ENCODE measurements at regions not wholly inside any gene's neighbourhood (a gene's known extent, or its start where the extent isn't known, plus 50 kb on each side); places are given as distances from the start of the nearest gene placed in this dataset.

- no peak for DNase-seq
- Histone ChIP-seq H3K9me3 (replicated peaks in 1 of 2; ENCODE audit: control insufficient read depth in 1 of 2, insufficient read depth in 1 of 2, low read length in 2 of 2) (no peaks in the 10 kb centered on the region), H3K27me3 (ENCODE audit: control insufficient read depth in 2 of 2, insufficient read depth in 2 of 2, low read length in 2 of 2) (no peaks in the 10 kb centered on the region), H3K36me3 (replicated peaks in 1 of 2; ENCODE audit: control insufficient read depth in 1 of 2, insufficient read depth in 2 of 2, low read length in 2 of 2) (no peaks in the 10 kb centered on the region), H3K4me2 (replicated peaks; ENCODE audit: extremely low read depth, low read length, poor library complexity, severe bottlenecking) (no peak overlapping the region), H3K4me3 (replicated peaks in 1 of 3; ENCODE audit: low read depth in 2 of 3, low read length in 3 of 3) (no peak overlapping the region), H2AFZ (ENCODE audit: insufficient read depth, low read depth, low read length, poor library complexity, severe bottlenecking) (no peak overlapping the region), H4K20me1 (ENCODE audit: insufficient read depth, low read length) (no peaks in the 10 kb centered on the region), H3K27ac (ENCODE audit: low read depth in 1 of 2, low read length in 2 of 2) (no peak overlapping the region), H3K4me1 (ENCODE audit: control insufficient read depth in 1 of 2, insufficient read depth in 2 of 2, low read length in 2 of 2) (no peaks in the 10 kb centered on the region), H3K79me2 (ENCODE audit: insufficient read depth, low read length) (no peaks in the 10 kb centered on the region), H3K9ac (ENCODE audit: insufficient read depth, low read length, poor library complexity, severe bottlenecking) (no peak overlapping the region)
- no peak overlapping the region for H3K27ac Mint-ChIP-seq
- H3K4me3 Mint-ChIP-seq, result no peak overlapping the region
- H3K9me3 Mint-ChIP-seq, result peaks cover 0 to 2% (median 0%) of the 10 kb centered on the region in 7 donors
- H3K36me3 Mint-ChIP-seq, result no peaks in the 10 kb centered on the region
- intact Hi-C loops (cut with micrococcal nuclease), result no loop called here
- H3K4me1 Mint-ChIP-seq, result no peaks in the 10 kb centered on the region
- H3K27me3 Mint-ChIP-seq (ENCODE audit: low read depth in 3 of 3), result peaks cover 0 to 2% (median 2%) of the 10 kb centered on the region in 3 donors
- WGBS (ENCODE audit: insufficient coverage), result no CpG with 5 or more reads among the region's 2 CpGs
- no peak for TF ChIP-seq CTCF (IDR thresholded peaks at IDR 0.05)
Observed at GRCh38 chr13:72435251-72435650, 292.2 kb downstream of the MZT1 start.

GRCh38 chr13:72431981-72432682, 295.3 kb downstream of the MZT1 start:
- no peak overlapping the region for H3K27ac Mint-ChIP-seq
- H3K36me3 Mint-ChIP-seq, result no peaks in the 10 kb centered on the region
- H3K4me3 ChIP-seq (replicated peaks in 1 of 3; ENCODE audit: low read depth in 2 of 3, low read length in 3 of 3), result no peak overlapping the region
- 100% methylated on average over 2 of the region's 3 CpGs for WGBS (ENCODE audit: insufficient coverage)
- peaks cover 0 to 2% (median 2%) of the 10 kb centered on the region in 3 donors for H3K27me3 Mint-ChIP-seq (ENCODE audit: low read depth in 3 of 3)
- no peaks in the 10 kb centered on the region for H3K36me3 ChIP-seq (replicated peaks in 1 of 2; ENCODE audit: control insufficient read depth in 1 of 2, insufficient read depth in 2 of 2, low read length in 2 of 2)
- H3K4me3 Mint-ChIP-seq, result no peak overlapping the region
- H3K4me1 ChIP-seq (ENCODE audit: control insufficient read depth in 1 of 2, insufficient read depth in 2 of 2, low read length in 2 of 2), result no peaks in the 10 kb centered on the region
- no peaks in the 10 kb centered on the region for H3K79me2 ChIP-seq (ENCODE audit: insufficient read depth, low read length)
- H3K9me3 ChIP-seq (replicated peaks in 1 of 2; ENCODE audit: control insufficient read depth in 1 of 2, insufficient read depth in 1 of 2, low read length in 2 of 2), result no peaks in the 10 kb centered on the region
- no peak overlapping the region for H3K4me2 ChIP-seq (replicated peaks; ENCODE audit: extremely low read depth, low read length, poor library complexity, severe bottlenecking)
- TF ChIP-seq CTCF (IDR thresholded peaks at IDR 0.05), result no peak
- H3K9ac ChIP-seq (ENCODE audit: insufficient read depth, low read length, poor library complexity, severe bottlenecking), result no peak overlapping the region
- H3K9me3 Mint-ChIP-seq, result peaks cover 0 to 2% (median 0%) of the 10 kb centered on the region in 7 donors
- no peak for DNase-seq
- H2AFZ ChIP-seq (ENCODE audit: insufficient read depth, low read depth, low read length, poor library complexity, severe bottlenecking), result no peak overlapping the region
- H3K27me3 ChIP-seq (ENCODE audit: control insufficient read depth in 2 of 2, insufficient read depth in 2 of 2, low read length in 2 of 2), result no peaks in the 10 kb centered on the region
- no peaks in the 10 kb centered on the region for H4K20me1 ChIP-seq (ENCODE audit: insufficient read depth, low read length)
- intact Hi-C loops (cut with micrococcal nuclease), result no loop called here
- no peak overlapping the region for H3K27ac ChIP-seq (ENCODE audit: low read depth in 1 of 2, low read length in 2 of 2)
- H3K4me1 Mint-ChIP-seq, result no peaks in the 10 kb centered on the region

Data from CD14-positive monocyte (primary cell).